GM21526 (cell line): ENCODE measurements at regions not wholly inside any gene's neighbourhood (a gene's known extent, or its start where the extent isn't known, plus 50 kb on each side); places are given as distances from the start of the nearest gene placed in this dataset.

Source experiments
- ATAC-seq: cut with Tn5 transposase; IDR thresholded peaks from one replicate; pipeline ENCODE4 v1.9.1; 2021; ENCODE audit warnings: moderate library complexity; ENCODE audit not compliant: unreplicated experiment, low FRiP score

GRCh38 chr22:49088801-49089791, 738.6 kb downstream of the BRD1 start:
- ATAC-seq = no peak

DNA sequence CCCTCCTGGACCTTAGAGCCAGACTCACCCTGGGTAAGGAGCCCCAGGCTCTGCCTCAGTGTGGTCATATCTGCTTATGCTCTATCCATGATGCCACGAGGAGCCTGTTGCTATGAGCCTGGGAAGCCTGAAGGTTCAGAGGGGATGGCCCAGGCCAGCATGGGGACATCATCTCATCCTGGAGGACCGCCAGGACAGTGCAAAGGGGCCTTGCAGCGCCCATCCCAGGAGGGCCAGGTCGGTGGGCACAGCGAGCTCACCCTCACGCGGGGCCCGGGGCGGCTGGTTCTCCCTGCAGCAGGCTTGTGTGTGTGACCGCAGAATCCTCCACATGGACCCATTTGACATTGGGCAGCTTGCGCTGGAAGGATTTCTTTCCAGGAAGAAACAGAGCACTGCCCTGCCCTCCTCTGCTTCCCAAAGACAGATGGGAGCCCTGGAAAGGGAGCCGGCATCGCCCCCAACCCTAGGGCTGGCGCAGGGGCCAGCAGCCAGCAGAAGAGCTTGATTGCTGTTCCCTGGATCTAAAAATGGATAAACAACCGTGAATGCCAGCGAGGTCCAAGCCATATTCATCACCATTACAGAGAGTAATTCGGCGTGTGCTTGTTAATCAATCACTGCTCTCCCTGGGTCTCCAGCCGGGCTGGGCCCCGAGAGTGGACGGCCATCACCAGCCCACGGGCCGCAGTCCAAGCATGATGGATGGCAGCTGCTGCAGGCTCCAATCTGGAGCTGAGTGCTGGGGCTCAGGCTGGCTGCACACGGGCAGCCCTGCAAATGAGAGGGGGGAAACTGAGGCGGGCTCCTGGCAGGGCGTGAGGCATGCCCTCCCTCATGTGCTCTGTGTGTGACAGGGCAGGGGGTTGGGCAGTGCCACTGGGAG, 739.7 kb downstream of the BRD1 start:
- no peak for ATAC-seq

- ATAC-seq = no peak
These were observed 740.5 kb downstream of the BRD1 start for GRCh38 chr22:49087198-49087597.

DNA sequence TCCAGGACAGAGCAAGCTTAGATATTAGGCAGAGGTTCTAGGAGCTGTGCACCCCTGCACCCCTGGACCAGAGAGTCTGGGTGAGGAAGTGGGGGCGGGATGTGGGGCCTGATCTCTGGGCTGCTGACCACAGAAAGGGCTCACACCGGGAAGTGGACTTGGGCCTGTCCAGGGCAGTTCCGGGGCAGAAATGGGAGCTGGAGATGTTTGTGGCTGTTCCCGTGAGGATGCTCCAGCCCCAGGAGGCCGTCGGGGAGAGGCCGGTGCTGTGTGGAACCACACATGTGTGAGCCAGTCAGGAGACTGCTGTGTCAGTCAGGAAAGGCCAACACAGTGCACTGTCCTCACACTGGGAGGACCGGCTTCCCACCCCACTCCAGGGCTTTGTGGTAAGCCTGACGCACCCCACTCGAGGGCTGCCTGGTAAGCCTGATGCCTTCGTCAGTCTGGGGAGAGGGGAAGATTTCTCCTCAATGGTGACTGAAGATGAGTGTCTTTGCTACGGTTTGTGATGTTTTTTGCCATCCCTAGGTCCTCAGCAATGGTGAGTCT, 741.0 kb downstream of the BRD1 start:
- ATAC-seq = no peak

- ATAC-seq = no peak
These were observed 741.5 kb downstream of the BRD1 start for GRCh38 chr22:49086181-49086580.

DNA sequence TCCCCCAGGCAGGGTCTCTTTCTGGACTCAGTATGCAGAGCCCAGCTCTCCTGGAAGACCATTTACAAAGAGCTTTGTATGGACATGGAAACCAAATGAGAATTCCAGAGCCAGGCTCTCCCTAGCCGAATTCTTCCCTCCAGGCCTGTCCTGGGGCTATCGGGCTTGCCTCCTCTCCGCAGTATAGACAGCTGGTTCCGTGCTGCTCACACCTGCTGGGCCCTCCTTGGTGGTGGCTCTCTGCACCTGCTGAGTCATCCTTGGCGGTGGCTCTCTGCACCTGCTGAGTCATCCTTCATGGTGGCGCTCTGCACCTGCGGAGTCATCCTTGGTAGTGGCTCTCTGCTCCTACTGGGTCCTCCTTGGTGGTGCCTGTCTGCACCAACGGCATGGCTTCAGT, 743.5 kb downstream of the BRD1 start:
- ATAC-seq = no peak

DNA sequence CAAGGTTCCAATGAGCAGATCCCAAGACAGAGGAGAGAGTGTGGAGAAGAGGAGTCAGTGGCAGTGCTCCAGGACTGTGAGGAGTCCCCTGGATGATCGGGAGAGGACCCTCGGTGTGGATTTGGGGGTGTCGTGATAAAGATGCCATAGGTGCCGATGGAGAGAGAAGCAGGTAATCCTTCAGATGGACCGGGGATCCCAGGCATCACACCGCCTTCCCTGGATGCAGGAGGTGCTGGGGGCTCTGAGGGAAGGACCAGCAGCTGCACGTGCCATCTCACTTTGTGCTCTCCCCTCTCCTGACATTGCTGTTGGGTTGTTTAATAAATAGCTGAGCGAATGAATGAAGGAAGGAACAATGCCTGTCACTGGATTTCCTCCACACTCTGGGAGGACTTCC, 744.1 kb downstream of the BRD1 start:
- no peak for ATAC-seq

- no peak for ATAC-seq
These were observed 745.2 kb downstream of the BRD1 start for GRCh38 chr22:49082451-49082850.

- no peak for ATAC-seq
These were observed 745.7 kb downstream of the BRD1 start for GRCh38 chr22:49081926-49082325.

DNA sequence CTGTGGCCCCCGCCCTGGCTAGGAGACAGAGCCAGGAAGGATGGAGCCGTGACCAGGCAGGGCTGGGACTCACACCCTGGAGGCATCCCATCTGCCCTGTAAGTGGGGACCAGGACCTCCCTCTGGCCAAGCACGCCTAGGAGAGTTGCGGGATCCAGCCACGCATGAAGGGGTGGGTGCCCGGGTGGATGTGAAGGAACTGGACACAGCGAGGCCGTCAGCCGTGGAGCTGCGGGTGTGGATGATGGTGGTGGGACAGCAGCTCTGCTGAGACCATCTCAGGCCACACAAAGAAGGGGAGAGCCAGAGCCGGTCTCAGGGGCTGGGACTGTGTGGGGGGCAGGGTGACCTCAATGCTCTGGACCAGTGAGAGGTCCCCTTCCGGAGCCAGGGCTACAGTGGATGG, 746.4 kb downstream of the BRD1 start:
- no peak for ATAC-seq

- no peak for ATAC-seq
These were observed 747.0 kb downstream of the BRD1 start for GRCh38 chr22:49080631-49081030.

DNA sequence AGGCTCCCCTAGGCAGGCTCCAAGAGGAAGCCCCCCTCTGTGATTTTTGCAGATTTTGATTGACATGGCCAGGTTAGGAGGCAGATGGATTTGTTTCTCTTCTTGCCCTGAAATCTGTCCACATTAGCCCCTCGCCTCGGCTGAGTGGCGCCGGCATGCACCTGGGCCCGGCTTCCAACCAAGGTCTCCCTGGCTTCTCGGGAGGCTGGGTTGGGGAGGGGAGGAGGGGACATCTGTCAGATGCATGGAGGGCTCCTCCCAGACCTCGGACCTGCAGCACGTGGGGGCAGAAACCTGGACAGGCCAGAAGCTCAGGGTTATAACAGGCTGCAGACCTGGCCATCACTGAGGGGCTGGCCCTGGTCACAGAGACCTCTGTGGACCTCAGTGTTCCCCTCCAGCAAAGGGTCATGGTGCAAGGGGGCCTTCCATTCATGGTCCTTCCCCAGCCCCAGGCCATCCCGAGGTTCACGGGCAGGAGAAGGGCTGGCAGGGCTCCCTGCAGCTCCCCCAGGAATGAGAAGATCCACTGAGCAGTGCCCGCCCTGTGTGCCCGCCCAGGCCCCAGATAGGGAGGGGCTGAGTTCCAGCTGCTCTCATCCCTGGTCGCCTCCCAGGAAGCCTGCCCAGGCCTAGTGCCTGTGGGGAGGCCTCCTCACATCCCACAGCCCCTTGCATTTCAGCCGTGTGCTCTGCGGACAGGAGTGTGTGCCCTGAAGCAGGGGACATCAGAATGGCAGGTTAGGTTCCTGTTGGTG, 747.8 kb downstream of the BRD1 start:
- no peak for ATAC-seq

- no peak for ATAC-seq
These were observed 748.5 kb downstream of the BRD1 start for GRCh38 chr22:49079027-49079725.

DNA sequence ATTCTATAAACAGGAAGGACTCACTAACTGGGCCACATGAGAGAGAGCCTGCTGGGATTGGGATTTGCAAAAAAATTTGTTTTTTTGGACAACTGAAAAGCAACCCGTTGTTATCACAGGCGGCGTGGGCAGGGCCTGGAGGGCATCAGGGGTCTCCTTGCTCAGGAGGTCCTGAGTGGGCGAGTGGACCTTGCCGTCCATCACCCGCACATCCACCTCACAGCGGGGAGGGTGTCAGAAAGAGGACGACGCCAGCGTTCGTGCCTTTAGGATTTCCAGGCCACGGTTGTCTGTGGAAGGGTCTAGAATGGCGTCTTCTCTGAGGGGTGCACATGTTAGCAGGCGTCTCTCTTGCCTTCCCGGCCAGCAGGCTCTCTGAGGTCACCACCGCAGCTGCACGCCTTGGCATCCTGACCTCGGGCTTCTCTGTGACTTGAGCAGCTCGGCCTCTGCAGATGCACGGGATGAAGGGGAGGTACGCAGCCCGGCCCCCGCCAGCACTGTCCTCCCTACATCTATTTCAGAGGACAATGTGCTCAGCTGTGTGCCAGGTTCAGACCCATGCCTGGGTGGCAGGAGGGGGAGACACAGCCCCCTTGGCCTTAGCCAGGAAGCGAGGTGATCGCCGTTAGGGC, 749.5 kb downstream of the BRD1 start:
- no peak for ATAC-seq

GRCh38 chr22:49077586-49077985, 750.1 kb downstream of the BRD1 start:
- ATAC-seq = no peak

DNA sequence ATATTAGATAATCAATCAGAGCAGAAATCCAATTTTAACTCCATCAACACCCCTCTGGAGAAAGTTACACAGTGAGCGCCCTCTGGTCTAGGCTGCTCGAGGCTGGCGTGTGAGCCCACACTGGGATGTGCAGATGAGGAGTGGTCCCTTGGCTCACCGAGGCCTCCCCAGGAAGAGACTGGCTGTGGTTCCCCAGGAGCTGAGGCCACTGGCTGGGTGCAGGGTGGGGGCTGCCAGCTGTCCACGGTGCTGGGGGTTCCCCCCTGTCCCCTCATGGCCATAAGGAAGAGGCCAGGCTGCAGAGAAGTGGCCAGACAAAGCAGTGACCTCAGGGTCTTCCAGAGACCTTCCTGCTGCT, 750.7 kb downstream of the BRD1 start:
- no peak for ATAC-seq

- no peak for ATAC-seq
These were observed 751.2 kb downstream of the BRD1 start for GRCh38 chr22:49076300-49077035.

DNA sequence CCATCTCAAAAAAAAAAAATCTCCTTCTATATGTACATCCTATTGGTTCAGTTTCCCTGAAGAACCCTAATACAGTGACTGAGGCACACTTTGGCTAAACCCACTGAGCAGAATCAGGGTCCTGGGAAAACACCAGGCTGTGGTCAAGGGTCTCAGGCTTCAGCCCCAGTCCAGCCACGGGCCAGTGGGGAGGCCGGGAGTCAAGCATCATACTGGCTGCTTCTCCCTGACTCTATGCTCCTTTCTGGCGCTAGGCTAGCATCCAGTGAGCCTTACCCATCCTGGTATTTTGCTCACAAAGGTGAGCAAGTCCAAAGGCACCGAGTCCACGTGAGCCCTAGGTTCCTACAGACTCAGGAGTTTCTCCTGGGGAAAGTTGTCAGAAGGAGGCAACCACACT, 752.5 kb downstream of the BRD1 start:
- no peak for ATAC-seq
